ENCODE measurements at regions not wholly inside any gene's neighbourhood (a gene's known extent, or its start where the extent isn't known, plus 50 kb on each side); places are given as distances from the start of the nearest gene placed in this dataset.
"Not testable (repeated sequence)": the region's sequence is repeated elsewhere in the genome, so short reads cannot be mapped to it uniquely, and the experiment has no call there.

DNA sequence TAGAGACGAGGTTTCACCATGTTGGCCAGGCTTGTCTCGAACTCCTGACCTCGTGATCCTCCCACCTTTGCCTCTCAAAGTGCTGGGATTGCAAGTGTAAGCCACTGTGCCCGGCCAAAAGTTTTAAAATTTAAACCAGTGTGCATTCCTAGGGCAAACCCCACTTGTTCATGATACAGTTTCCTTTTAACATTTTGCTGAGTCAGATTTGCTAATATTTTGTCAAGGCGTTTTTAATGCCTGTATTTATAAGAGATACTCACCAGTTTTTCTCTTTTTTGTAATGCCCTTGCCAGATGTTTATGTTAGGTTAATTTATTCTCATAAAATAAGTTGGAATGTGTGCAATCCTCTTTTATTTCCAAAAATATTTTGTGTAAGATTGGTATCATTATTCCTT, 927.4 kb downstream of the DNAJB9 start:
- Histone ChIP-seq H3K27ac (no peak overlapping the region), H3K9me3 (replicated peaks) (no peaks in the 10 kb centered on the region), H3K4me3 (no peak overlapping the region), H3K36me3 (no peaks in the 10 kb centered on the region), H3K4me1 (replicated peaks) (no peaks in the 10 kb centered on the region), H3K27me3 (replicated peaks) (no peaks in the 10 kb centered on the region)
- DNase-seq (ENCODE audit: low read depth in 1 of 2, low spot score in 2 of 2): no peak

DNA sequence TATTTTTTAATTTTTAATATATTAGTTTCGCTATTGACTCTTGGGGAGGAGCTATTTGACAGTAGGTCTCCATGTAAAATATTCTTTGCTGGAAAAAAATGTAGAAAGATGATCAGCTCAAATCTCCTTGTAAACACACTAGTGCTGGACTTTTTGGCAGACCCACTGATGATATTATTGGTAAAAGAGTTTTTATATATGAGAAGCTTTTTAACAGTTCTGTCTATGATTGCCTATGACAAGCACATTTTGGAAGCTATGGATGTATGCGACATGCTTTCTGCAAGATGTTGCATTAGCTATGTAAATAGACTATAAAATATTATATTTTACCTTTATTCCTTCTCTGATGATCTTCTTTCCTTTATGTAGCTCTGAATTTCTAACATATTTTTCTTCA, 928.5 kb downstream of the DNAJB9 start:
- H3K27me3 ChIP-seq (replicated peaks): no peaks in the 10 kb centered on the region
- H3K27ac ChIP-seq: no peak overlapping the region
- H3K4me3 ChIP-seq: no peak overlapping the region
- no peaks in the 10 kb centered on the region for H3K4me1 ChIP-seq (replicated peaks)
- no peaks in the 10 kb centered on the region for H3K36me3 ChIP-seq
- no peaks in the 10 kb centered on the region for H3K9me3 ChIP-seq (replicated peaks)
- no peak for DNase-seq (ENCODE audit: low read depth in 1 of 2, low spot score in 2 of 2)

GRCh38 chr7:109503421-109503820, 933.7 kb downstream of the DNAJB9 start:
- no peaks in the 10 kb centered on the region for H3K4me1 ChIP-seq (replicated peaks)
- H3K36me3 ChIP-seq: no peaks in the 10 kb centered on the region
- H3K4me3 ChIP-seq: no peak overlapping the region
- no peaks in the 10 kb centered on the region for H3K27me3 ChIP-seq (replicated peaks)
- DNase-seq (ENCODE audit: low read depth in 1 of 2, low spot score in 2 of 2): no peak
- no peak overlapping the region for H3K27ac ChIP-seq
- no peaks in the 10 kb centered on the region; the same call in 1 of the 2 replicates for H3K9me3 ChIP-seq (replicated peaks)

GRCh38 chr7:109522585-109522984, 952.9 kb downstream of the DNAJB9 start:
- Histone ChIP-seq H3K27me3 (replicated peaks) (no peaks in the 10 kb centered on the region), H3K4me3 (no peak overlapping the region), H3K36me3 (no peaks in the 10 kb centered on the region), H3K9me3 (replicated peaks) (no peaks in the 10 kb centered on the region), H3K27ac (no peak overlapping the region), H3K4me1 (replicated peaks) (no peaks in the 10 kb centered on the region)
- no peak for DNase-seq (ENCODE audit: low read depth in 1 of 2, low spot score in 2 of 2)

GRCh38 chr7:109527833-109528232, 958.2 kb downstream of the DNAJB9 start:
- Histone ChIP-seq H3K27me3 (replicated peaks) (no peaks in the 10 kb centered on the region), H3K27ac (no peak overlapping the region), H3K36me3 (no peaks in the 10 kb centered on the region), H3K9me3 (replicated peaks) (no peaks in the 10 kb centered on the region), H3K4me1 (replicated peaks) (no peaks in the 10 kb centered on the region), H3K4me3 (no peak overlapping the region)
- no peak for DNase-seq (ENCODE audit: low read depth in 1 of 2, low spot score in 2 of 2)

GRCh38 chr7:109529712-109530111, 960.0 kb downstream of the DNAJB9 start:
- Histone ChIP-seq H3K9me3 (replicated peaks) (no peaks in the 10 kb centered on the region), H3K27me3 (replicated peaks) (no peaks in the 10 kb centered on the region), H3K4me3 (no peak overlapping the region), H3K4me1 (replicated peaks) (no peaks in the 10 kb centered on the region), H3K36me3 (no peaks in the 10 kb centered on the region), H3K27ac (no peak overlapping the region)
- no peak for DNase-seq (ENCODE audit: low read depth in 1 of 2, low spot score in 2 of 2)

DNA sequence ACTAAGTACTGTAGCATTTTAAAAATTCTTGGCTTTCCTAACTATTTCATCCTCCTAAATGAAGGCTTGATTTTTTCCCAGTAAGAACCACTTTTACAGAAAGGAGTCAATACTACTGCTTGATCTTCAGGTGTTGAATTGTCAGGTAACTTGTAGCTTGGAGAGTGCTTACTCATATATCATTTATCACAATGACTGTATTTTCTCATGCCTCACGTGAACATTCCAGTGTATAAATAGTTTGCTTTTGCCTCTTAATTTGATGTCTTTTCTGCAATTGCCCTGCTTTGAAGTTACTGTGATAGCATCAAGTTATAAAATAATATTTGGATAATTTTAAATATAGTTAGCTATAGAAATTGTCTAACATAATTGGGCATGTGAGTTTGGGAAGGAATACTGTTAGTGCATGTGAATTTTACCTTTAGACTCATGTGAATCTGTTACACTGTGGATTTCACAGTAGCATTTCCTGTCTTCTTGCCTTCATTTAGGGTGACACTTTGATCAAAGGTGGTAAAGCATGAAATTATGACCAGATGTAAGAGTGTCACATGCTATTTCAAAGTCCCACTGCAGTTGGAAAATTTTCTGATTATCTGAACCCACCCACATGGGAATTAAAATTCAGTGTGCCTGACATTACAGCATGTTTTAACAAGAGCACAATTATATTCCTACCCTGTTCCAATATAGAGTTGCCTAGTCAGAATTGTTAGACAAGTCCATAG, 962.8 kb downstream of the DNAJB9 start:
- Histone ChIP-seq H3K36me3 (no peaks in the 10 kb centered on the region), H3K4me1 (replicated peaks) (no peaks in the 10 kb centered on the region), H3K27ac (no peak overlapping the region), H3K4me3 (no peak overlapping the region), H3K27me3 (replicated peaks) (no peaks in the 10 kb centered on the region), H3K9me3 (replicated peaks) (no peaks in the 10 kb centered on the region)
- no peak for DNase-seq (ENCODE audit: low read depth in 1 of 2, low spot score in 2 of 2)

DNA sequence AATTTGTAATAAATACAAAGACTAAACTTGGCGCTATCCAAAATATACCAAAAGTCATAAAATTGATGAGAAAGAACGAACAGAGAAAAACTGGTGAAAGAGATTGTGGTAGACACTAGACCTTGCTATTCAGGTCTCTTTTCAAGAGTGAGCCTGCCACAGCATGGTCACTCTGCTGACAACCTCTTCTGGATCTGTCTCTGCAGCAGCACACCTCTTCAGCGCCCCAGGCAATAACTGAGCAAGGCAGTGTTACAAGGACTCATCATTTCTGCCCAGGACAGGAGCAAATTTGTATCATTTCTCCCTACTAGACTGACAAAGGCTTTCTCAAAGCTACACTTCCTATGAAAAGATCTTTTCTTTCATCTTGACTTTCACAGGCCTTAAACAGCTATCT, 976.0 kb downstream of the DNAJB9 start:
- Histone ChIP-seq H3K4me3 (no peak overlapping the region), H3K36me3 (no peaks in the 10 kb centered on the region), H3K4me1 (replicated peaks) (no peaks in the 10 kb centered on the region), H3K27ac (no peak overlapping the region), H3K9me3 (replicated peaks) (no peaks in the 10 kb centered on the region), H3K27me3 (replicated peaks) (no peaks in the 10 kb centered on the region)
- no peak for DNase-seq (ENCODE audit: low read depth in 1 of 2, low spot score in 2 of 2)

GRCh38 chr7:109549471-109550193, 980.0 kb downstream of the DNAJB9 start:
- H3K27me3 ChIP-seq (replicated peaks): no peaks in the 10 kb centered on the region
- H3K4me1 ChIP-seq (replicated peaks): no peaks in the 10 kb centered on the region
- no peak overlapping the region for H3K27ac ChIP-seq
- no peak overlapping the region for H3K4me3 ChIP-seq
- no peaks in the 10 kb centered on the region for H3K36me3 ChIP-seq
- no peaks in the 10 kb centered on the region; the same call in 1 of the 2 replicates for H3K9me3 ChIP-seq (replicated peaks)
- no peak for DNase-seq (ENCODE audit: low read depth in 1 of 2, low spot score in 2 of 2)

- no peaks in the 10 kb centered on the region; the same call in none of the 2 replicates for H3K9me3 ChIP-seq (replicated peaks)
- no peak for DNase-seq (ENCODE audit: low read depth in 1 of 2, low spot score in 2 of 2)
- no peaks in the 10 kb centered on the region for H3K36me3 ChIP-seq
- H3K27ac ChIP-seq: no peak overlapping the region
- H3K27me3 ChIP-seq (replicated peaks): no peaks in the 10 kb centered on the region
- H3K4me1 ChIP-seq (replicated peaks): no peaks in the 10 kb centered on the region
- no peak overlapping the region for H3K4me3 ChIP-seq
Observed at GRCh38 chr7:109552017-109552416, 982.3 kb downstream of the DNAJB9 start.

- no peaks in the 10 kb centered on the region for H3K9me3 ChIP-seq (replicated peaks)
- no peak for DNase-seq (ENCODE audit: low read depth in 1 of 2, low spot score in 2 of 2)
- no peaks in the 10 kb centered on the region for H3K27me3 ChIP-seq (replicated peaks)
- H3K4me3 ChIP-seq: no peak overlapping the region
- no peaks in the 10 kb centered on the region for H3K36me3 ChIP-seq
- no peak overlapping the region for H3K27ac ChIP-seq
- no peaks in the 10 kb centered on the region for H3K4me1 ChIP-seq (replicated peaks)
Observed at GRCh38 chr7:109577265-109577664, 1007.6 kb downstream of the DNAJB9 start.

- Histone ChIP-seq H3K27ac (no peak overlapping the region), H3K27me3 (replicated peaks) (no peaks in the 10 kb centered on the region), H3K9me3 (replicated peaks) (no peaks in the 10 kb centered on the region), H3K36me3 (no peaks in the 10 kb centered on the region), H3K4me1 (replicated peaks) (no peaks in the 10 kb centered on the region), H3K4me3 (no peak overlapping the region)
- DNase-seq (ENCODE audit: low read depth in 1 of 2, low spot score in 2 of 2): no peak
Observed at GRCh38 chr7:109579901-109580300, 1010.2 kb downstream of the DNAJB9 start.

GRCh38 chr7:109582211-109582610, 1012.5 kb downstream of the DNAJB9 start:
- no peak overlapping the region for H3K27ac ChIP-seq
- H3K9me3 ChIP-seq (replicated peaks): no peaks in the 10 kb centered on the region
- no peak overlapping the region for H3K4me3 ChIP-seq
- H3K4me1 ChIP-seq (replicated peaks): no peaks in the 10 kb centered on the region
- H3K27me3 ChIP-seq (replicated peaks): no peaks in the 10 kb centered on the region
- DNase-seq (ENCODE audit: low read depth in 1 of 2, low spot score in 2 of 2): no peak
- H3K36me3 ChIP-seq: no peaks in the 10 kb centered on the region

DNA sequence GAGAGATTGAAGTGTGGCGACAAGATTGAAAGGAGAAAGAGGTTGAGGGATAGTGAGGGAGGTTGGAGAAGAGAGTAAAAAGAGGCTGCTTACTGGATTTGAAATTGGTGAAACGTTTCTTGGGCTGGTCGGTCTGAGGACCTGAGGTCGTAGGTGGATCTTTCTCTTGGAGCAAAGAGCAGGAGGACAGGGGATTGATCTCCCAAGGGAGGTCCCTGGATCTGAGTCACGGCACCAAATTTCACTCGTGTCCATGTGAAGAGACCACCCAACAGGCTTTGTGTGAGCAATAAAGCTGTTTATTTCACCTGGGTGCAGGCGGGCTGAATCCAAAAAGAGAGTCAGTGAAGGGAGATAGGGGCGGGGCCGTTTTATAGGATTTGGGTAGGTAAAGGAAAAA, 1027.3 kb downstream of the DNAJB9 start:
- H3K27ac ChIP-seq; DNase-seq (ENCODE audit: low read depth in 1 of 2, low spot score in 2 of 2); H3K9me3 ChIP-seq (replicated peaks); H3K4me3 ChIP-seq; H3K27me3 ChIP-seq (replicated peaks); H3K36me3 ChIP-seq; H3K4me1 ChIP-seq (replicated peaks): not testable (repeated sequence)
